SK-N-SH treated with all-trans-retinoic acid at 6 μM for 48 hours (cell line): ENCODE measurements at regions not wholly inside any gene's neighbourhood (a gene's known extent, or its start where the extent isn't known, plus 50 kb on each side); places are given as distances from the start of the nearest gene placed in this dataset.

Experiments
- ATAC-seq: fragments of 200-7000 bp; cut with Tn5 transposase; 3 replicates; pipeline ENCODE4 v1.9.1; 2020; ENCODE audit warnings: mild to moderate bottlenecking, moderate library complexity
- ARNTL ChIP-seq: fragments of 450-650 bp; formaldehyde crosslinking; IDR thresholded peaks from 2 replicates; pipeline ENCODE4 v1.5.0; 2020; ENCODE audit warnings: low read depth, mild to moderate bottlenecking, moderate library complexity, borderline replicate concordance
- BACH2 ChIP-seq: fragments of 250-450 bp; sonication (Bioruptor Pico); IDR thresholded peaks from 2 replicates; pipeline ENCODE4 v1.9.0; 2021; ENCODE audit warnings: mild to moderate bottlenecking, borderline replicate concordance
- CSDC2 ChIP-seq: fragments of 250-450 bp; sonication (Bioruptor Pico); IDR thresholded peaks from 2 replicates; pipeline ENCODE4 v1.5.0; 2020; ENCODE audit warnings: mild to moderate bottlenecking, moderate library complexity
- ESRRG ChIP-seq: fragments of 250-450 bp; sonication (Bioruptor Pico); IDR thresholded peaks from 2 replicates; pipeline ENCODE4 v1.6.1; 2021; ENCODE audit warnings: mild to moderate bottlenecking
- GLIS3 ChIP-seq: fragments of 250-450 bp; sonication (Bioruptor Pico); IDR thresholded peaks from 2 replicates; pipeline ENCODE4 v1.5.0; 2020; ENCODE audit warnings: mild to moderate bottlenecking, moderate library complexity
- ISL1 ChIP-seq: fragments of 250-450 bp; sonication (Bioruptor Pico); IDR thresholded peaks from 2 replicates; pipeline ENCODE4 v2.1.2; 2022; ENCODE audit warnings: mild to moderate bottlenecking, moderate library complexity
- OSR1 ChIP-seq: fragments of 250-450 bp; sonication (Bioruptor Pico); IDR thresholded peaks from 2 replicates; pipeline ENCODE4 v1.8.0; 2022; ENCODE audit warnings: moderate library complexity, mild to moderate bottlenecking, inconsistent platforms
- PPARA ChIP-seq: fragments of 250-450 bp; sonication (Bioruptor Pico); IDR thresholded peaks from 2 replicates; pipeline ENCODE4 v1.5.0; 2020; ENCODE audit warnings: mild to moderate bottlenecking, borderline replicate concordance
- SNAI2 ChIP-seq: fragments of 250-450 bp; sonication (Bioruptor Pico); IDR thresholded peaks from 2 replicates; pipeline ENCODE4 v1.5.0; 2020; ENCODE audit warnings: mild to moderate bottlenecking, moderate library complexity
- TCF4 ChIP-seq: fragments of 250-450 bp; sonication (Bioruptor Pico); IDR thresholded peaks from 2 replicates; pipeline ENCODE4 v1.8.0; 2021; ENCODE audit warnings: mild to moderate bottlenecking, moderate library complexity, borderline replicate concordance
- TOX ChIP-seq: fragments of 250-450 bp; sonication (Bioruptor Pico); IDR thresholded peaks from 2 replicates; pipeline ENCODE4 v1.8.0; 2021; ENCODE audit warnings: mild to moderate bottlenecking, moderate library complexity, borderline replicate concordance
- ZC3H10 ChIP-seq: fragments of 250-450 bp; sonication (Bioruptor Pico); IDR thresholded peaks from 2 replicates; pipeline ENCODE4 v1.5.1; 2021; ENCODE audit warnings: mild to moderate bottlenecking, moderate library complexity
- ZFP3 ChIP-seq: fragments of 250-450 bp; sonication (Bioruptor Pico); IDR thresholded peaks from 2 replicates; pipeline ENCODE4 v1.5.0; 2020; ENCODE audit warnings: mild to moderate bottlenecking, moderate library complexity
- ZFP30 ChIP-seq: fragments of 450-650 bp; formaldehyde crosslinking; IDR thresholded peaks from 2 replicates; pipeline ENCODE4 v1.5.0; 2022; ENCODE audit warnings: mild to moderate bottlenecking, moderate library complexity
- ZNF70 ChIP-seq: fragments of 450-650 bp; formaldehyde crosslinking; IDR thresholded peaks from 2 replicates; pipeline ENCODE4 v1.5.0; 2020; ENCODE audit warnings: mild to moderate bottlenecking, moderate library complexity
- TF ChIP-seq, protein P1 (sequence below): fragments of 250-450 bp; sonication (Bioruptor Pico); IDR thresholded peaks from 2 replicates; pipeline ENCODE4 v1.5.1; 2021; ENCODE audit warnings: mild to moderate bottlenecking, moderate library complexity
- TF ChIP-seq, protein P2 (sequence below): fragments of 250-450 bp; sonication (Bioruptor Pico); IDR thresholded peaks from 2 replicates; pipeline ENCODE4 v1.5.1; 2020; ENCODE audit warnings: low read depth, mild to moderate bottlenecking, moderate library complexity
- TF ChIP-seq, protein P3 (sequence below): fragments of 250-450 bp; sonication (Bioruptor Pico); IDR thresholded peaks from 2 replicates; pipeline ENCODE4 v1.8.0; 2020; ENCODE audit warnings: mild to moderate bottlenecking, moderate library complexity, borderline replicate concordance
- TF ChIP-seq, protein P4 (sequence below): fragments of 250-450 bp; sonication (Bioruptor Pico); IDR thresholded peaks from 2 replicates; pipeline ENCODE4 v1.5.0; 2020; ENCODE audit warnings: mild to moderate bottlenecking, moderate library complexity

DNA sequence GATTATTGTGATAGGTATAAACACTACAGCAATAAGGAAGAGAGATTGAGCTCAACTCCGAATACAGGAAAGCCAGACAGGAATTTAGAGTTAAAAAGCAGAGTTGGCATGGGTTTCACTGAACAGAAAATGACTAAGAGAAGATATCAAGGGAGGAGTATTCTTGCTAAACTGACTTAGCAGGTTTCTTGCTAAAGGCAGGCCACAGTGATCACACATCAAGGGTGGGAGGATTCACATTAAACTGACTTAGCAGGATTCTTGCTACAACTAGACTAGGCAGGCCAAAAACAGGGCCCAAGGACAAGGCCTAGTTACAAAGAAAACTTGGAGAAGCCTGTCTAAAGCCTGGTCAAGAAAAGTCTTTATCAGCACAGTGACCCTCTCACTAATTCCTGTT, 195.1 kb downstream of the MAGEB5 start:
- TF ChIP-seq ISL1 (CRISPR knock-in tag) (no peak), PPARA (CRISPR knock-in tag) (no peak), SNAI2 (CRISPR knock-in tag) (no peak)
- TF ChIP-seq, protein P1, sequence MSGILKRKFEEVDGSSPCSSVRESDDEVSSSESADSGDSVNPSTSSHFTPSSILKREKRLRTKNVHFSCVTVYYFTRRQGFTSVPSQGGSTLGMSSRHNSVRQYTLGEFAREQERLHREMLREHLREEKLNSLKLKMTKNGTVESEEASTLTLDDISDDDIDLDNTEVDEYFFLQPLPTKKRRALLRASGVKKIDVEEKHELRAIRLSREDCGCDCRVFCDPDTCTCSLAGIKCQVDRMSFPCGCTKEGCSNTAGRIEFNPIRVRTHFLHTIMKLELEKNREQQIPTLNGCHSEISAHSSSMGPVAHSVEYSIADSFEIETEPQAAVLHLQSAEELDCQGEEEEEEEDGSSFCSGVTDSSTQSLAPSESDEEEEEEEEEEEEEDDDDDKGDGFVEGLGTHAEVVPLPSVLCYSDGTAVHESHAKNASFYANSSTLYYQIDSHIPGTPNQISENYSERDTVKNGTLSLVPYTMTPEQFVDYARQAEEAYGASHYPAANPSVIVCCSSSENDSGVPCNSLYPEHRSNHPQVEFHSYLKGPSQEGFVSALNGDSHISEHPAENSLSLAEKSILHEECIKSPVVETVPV (CRISPR knock-in tag) = no peak
- ATAC-seq = no peak

DNA sequence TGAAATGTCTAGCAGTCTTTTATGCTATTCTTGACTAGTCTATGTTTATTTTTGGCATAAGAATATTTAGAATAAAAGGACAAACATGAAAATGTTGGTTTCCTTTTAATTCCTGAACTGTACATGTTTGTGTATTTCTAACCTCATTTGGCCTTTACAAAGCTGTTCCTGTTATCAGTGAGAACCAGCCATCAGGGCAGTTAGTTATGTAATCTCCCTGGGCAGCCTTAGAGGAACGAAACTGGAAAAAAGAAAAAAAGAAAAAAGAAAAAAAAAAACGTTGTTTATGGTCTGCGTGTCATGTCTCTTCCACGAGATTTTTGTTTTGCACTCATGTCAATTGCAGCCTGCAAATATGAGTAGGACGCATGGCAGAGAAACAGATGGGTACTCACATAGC, 193.7 kb downstream of the MAGEB5 start:
- no peak for TF ChIP-seq ZFP30 (CRISPR knock-in tag)
- TF ChIP-seq, protein P2, sequence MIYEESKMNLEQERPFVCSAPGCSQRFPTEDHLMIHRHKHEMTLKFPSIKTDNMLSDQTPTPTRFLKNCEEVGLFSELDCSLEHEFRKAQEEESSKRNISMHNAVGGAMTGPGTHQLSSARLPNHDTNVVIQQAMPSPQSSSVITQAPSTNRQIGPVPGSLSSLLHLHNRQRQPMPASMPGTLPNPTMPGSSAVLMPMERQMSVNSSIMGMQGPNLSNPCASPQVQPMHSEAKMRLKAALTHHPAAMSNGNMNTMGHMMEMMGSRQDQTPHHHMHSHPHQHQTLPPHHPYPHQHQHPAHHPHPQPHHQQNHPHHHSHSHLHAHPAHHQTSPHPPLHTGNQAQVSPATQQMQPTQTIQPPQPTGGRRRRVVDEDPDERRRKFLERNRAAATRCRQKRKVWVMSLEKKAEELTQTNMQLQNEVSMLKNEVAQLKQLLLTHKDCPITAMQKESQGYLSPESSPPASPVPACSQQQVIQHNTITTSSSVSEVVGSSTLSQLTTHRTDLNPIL (CRISPR knock-in tag) = no peak
- TF ChIP-seq OSR1 = no peak
- ATAC-seq = no peak

DNA sequence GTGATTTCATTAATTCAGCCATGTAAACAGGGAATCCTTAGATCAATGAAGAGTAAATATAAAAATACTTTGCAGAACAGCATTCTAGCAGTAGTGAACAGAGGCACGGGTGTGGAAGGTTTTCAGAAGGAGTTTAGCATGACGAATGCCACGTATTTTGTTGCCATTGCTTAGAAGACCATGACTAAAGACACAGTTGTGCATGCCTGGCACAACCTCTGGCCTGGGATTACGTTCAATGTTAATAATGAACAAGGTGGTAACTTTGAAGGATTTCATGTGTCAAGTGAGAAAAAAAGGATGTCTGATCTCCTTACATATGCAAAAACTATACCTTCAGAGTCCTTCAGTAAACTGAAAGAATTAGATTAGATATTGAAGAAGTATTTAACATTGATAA, 171.9 kb downstream of the MAGEB5 start:
- TF ChIP-seq SNAI2 (CRISPR knock-in tag) = no peak
- TF ChIP-seq, protein P3, sequence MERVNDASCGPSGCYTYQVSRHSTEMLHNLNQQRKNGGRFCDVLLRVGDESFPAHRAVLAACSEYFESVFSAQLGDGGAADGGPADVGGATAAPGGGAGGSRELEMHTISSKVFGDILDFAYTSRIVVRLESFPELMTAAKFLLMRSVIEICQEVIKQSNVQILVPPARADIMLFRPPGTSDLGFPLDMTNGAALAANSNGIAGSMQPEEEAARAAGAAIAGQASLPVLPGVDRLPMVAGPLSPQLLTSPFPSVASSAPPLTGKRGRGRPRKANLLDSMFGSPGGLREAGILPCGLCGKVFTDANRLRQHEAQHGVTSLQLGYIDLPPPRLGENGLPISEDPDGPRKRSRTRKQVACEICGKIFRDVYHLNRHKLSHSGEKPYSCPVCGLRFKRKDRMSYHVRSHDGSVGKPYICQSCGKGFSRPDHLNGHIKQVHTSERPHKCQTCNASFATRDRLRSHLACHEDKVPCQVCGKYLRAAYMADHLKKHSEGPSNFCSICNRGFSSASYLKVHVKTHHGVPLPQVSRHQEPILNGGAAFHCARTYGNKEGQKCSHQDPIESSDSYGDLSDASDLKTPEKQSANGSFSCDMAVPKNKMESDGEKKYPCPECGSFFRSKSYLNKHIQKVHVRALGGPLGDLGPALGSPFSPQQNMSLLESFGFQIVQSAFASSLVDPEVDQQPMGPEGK (CRISPR knock-in tag) = no peak
- no peak for ATAC-seq

DNA sequence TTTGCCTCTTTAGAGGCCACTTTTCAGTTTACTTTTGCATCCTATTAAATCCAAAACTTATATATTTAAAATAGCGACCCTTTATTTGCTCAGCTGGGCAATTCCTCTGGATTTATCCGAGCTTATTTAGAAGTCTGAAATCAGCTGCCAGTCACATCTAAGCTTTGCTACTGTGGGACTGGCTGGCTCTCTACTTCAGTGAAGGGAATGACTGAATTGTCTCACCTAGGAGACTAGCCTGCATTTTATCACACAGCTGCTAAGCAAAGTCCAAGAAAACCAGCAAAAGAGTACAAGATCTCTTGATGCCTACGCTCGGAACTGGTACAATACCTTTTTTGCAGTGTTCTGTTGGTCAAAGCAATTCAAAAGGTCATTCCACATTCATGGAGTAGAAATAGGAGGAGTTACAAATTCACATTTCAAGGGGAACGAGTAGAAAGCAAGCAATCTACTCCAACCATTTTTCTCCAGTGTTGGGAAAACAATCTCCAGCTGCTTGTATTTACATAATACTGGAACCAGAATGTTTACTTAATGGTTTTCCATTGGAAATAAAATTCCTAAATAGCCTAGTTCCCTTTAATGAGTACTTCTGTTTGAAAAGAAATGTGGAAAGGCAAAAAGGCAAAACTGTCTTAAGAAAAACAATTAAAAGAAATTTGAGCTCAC, 160.2 kb downstream of the MAGEB5 start:
- no peak for ATAC-seq
- TF ChIP-seq ZFP3 (no peak), ZC3H10 (CRISPR knock-in tag) (no peak), OSR1 (no peak), TCF4 (CRISPR knock-in tag) (no peak), BACH2 (no peak), ARNTL (CRISPR knock-in tag) (no peak), ESRRG (CRISPR knock-in tag) (no peak), PPARA (CRISPR knock-in tag) (no peak), TOX (CRISPR knock-in tag) (no peak), CSDC2 (CRISPR knock-in tag) (no peak)
- TF ChIP-seq, protein P2 (CRISPR knock-in tag) = no peak

DNA sequence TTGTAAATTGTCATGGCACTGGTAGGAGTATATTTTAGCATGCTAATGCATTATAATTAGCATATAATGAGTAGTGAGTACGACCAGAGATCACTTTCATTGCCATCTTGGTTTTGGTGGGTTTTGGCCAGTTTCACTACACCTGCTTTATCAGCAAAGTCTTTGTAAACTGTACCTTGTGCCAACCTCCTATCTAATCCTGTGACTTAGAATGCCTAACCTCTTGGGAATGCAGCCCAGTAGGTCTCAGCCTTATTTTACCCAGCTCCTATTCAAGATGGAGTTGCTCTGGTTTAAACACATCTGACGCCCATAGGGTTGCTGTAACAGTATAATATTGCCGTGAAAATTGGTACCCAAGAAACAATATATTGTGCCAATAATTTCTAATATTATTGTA, 159.4 kb downstream of the MAGEB5 start:
- no peak for TF ChIP-seq ZNF70 (CRISPR knock-in tag)
- TF ChIP-seq ISL1 (CRISPR knock-in tag) = no peak
- no peak for TF ChIP-seq GLIS3
- TF ChIP-seq, protein P3 (CRISPR knock-in tag) = no peak
- TF ChIP-seq, protein P1 (CRISPR knock-in tag) = no peak
- TF ChIP-seq ZFP3 = no peak
- TF ChIP-seq, protein P4, sequence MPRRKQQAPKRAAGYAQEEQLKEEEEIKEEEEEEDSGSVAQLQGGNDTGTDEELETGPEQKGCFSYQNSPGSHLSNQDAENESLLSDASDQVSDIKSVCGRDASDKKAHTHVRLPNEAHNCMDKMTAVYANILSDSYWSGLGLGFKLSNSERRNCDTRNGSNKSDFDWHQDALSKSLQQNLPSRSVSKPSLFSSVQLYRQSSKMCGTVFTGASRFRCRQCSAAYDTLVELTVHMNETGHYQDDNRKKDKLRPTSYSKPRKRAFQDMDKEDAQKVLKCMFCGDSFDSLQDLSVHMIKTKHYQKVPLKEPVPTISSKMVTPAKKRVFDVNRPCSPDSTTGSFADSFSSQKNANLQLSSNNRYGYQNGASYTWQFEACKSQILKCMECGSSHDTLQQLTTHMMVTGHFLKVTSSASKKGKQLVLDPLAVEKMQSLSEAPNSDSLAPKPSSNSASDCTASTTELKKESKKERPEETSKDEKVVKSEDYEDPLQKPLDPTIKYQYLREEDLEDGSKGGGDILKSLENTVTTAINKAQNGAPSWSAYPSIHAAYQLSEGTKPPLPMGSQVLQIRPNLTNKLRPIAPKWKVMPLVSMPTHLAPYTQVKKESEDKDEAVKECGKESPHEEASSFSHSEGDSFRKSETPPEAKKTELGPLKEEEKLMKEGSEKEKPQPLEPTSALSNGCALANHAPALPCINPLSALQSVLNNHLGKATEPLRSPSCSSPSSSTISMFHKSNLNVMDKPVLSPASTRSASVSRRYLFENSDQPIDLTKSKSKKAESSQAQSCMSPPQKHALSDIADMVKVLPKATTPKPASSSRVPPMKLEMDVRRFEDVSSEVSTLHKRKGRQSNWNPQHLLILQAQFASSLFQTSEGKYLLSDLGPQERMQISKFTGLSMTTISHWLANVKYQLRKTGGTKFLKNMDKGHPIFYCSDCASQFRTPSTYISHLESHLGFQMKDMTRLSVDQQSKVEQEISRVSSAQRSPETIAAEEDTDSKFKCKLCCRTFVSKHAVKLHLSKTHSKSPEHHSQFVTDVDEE (CRISPR knock-in tag) = no peak
- no peak for TF ChIP-seq ESRRG (CRISPR knock-in tag)
- ATAC-seq = no peak
